ENCODE measurements at regions not wholly inside any gene's neighbourhood (a gene's known extent, or its start where the extent isn't known, plus 50 kb on each side); places are given as distances from the start of the nearest gene placed in this dataset.

GRCh38 chr14:38536376-38537038 lies 280.6 kb upstream of the CLEC14A start:
- TF ChIP-seq CTCF (IDR thresholded peaks at IDR 0.05) = no peak
- TF ChIP-seq EZH2 (IDR thresholded peaks at IDR 0.05) = no peak

All from neural progenitor cell (in vitro differentiated cells).